ENCODE measurements at regions not wholly inside any gene's neighbourhood (a gene's known extent, or its start where the extent isn't known, plus 50 kb on each side); places are given as distances from the start of the nearest gene placed in this dataset.

GRCh38 chr6:139680819-139681218 is 306.4 kb upstream of the CITED2 start:
- DNase-seq = no peak
- intact Hi-C loops (cut with micrococcal nuclease) = no loop called here
- no peak overlapping the region for H3K27ac ChIP-seq (replicated peaks)

GRCh38 chr6:139679516-139680179 is 305.2 kb upstream of the CITED2 start:
- intact Hi-C loops (cut with micrococcal nuclease) = no loop called here
- H3K27ac ChIP-seq (replicated peaks) = no peak overlapping the region
- no peaks in the 10 kb centered on the region for H3K27me3 ChIP-seq (ENCODE audit: low read depth)
- no peaks in the 10 kb centered on the region for H3K36me3 ChIP-seq
- H3K4me3 ChIP-seq = no peak overlapping the region
- DNase-seq = no peak
- no peak for TF ChIP-seq CTCF (IDR thresholded peaks at IDR 0.05; ENCODE audit: borderline replicate concordance)
- H3K9me3 ChIP-seq (replicated peaks) = no peaks in the 10 kb centered on the region
- peaks cover 9% of the 10 kb centered on the region for H3K4me1 ChIP-seq

More at GRCh38 chr6:139680819-139681218, 306.4 kb upstream of the CITED2 start:
- Histone ChIP-seq H3K4me1 (peaks cover 9% of the 10 kb centered on the region), H3K4me3 (no peak overlapping the region), H3K9me3 (replicated peaks) (no peaks in the 10 kb centered on the region), H3K27me3 (ENCODE audit: low read depth) (no peaks in the 10 kb centered on the region), H3K36me3 (no peaks in the 10 kb centered on the region)
- TF ChIP-seq CTCF (IDR thresholded peaks at IDR 0.05; ENCODE audit: borderline replicate concordance) = no peak

- H3K27ac ChIP-seq (replicated peaks) = no peak overlapping the region
- H3K4me1 ChIP-seq = peaks cover 9% of the 10 kb centered on the region
- no peaks in the 10 kb centered on the region for H3K36me3 ChIP-seq
- DNase-seq = no peak
- no peak for TF ChIP-seq CTCF (IDR thresholded peaks at IDR 0.05; ENCODE audit: borderline replicate concordance)
- H3K4me3 ChIP-seq = no peak overlapping the region
- no peaks in the 10 kb centered on the region for H3K27me3 ChIP-seq (ENCODE audit: low read depth)
- no peaks in the 10 kb centered on the region for H3K9me3 ChIP-seq (replicated peaks)
- intact Hi-C loops (cut with micrococcal nuclease) = no loop called here
These were observed 302.3 kb upstream of the CITED2 start for GRCh38 chr6:139676718-139677117.

- Histone ChIP-seq H3K36me3 (no peaks in the 10 kb centered on the region), H3K27ac (replicated peaks) (no peak overlapping the region), H3K4me1 (no peaks in the 10 kb centered on the region), H3K4me3 (no peak overlapping the region), H3K9me3 (replicated peaks) (peaks cover 57% of the 10 kb centered on the region), H3K27me3 (ENCODE audit: low read depth) (no peaks in the 10 kb centered on the region)
- intact Hi-C loops (cut with micrococcal nuclease) = no loop called here
- TF ChIP-seq CTCF (IDR thresholded peaks at IDR 0.05; ENCODE audit: borderline replicate concordance) = no peak
- no peak for DNase-seq
These were observed 291.8 kb upstream of the CITED2 start for GRCh38 chr6:139666284-139666683.

GRCh38 chr6:139663996-139664395 is 289.5 kb upstream of the CITED2 start:
- intact Hi-C loops (cut with micrococcal nuclease) = no loop called here
- H3K36me3 ChIP-seq = no peaks in the 10 kb centered on the region
- TF ChIP-seq CTCF (IDR thresholded peaks at IDR 0.05; ENCODE audit: borderline replicate concordance) = no peak
- H3K27ac ChIP-seq (replicated peaks) = no peak overlapping the region
- H3K4me3 ChIP-seq = no peak overlapping the region
- H3K9me3 ChIP-seq (replicated peaks) = peaks cover 44% of the 10 kb centered on the region
- no peak for DNase-seq
- no peaks in the 10 kb centered on the region for H3K4me1 ChIP-seq
- no peaks in the 10 kb centered on the region for H3K27me3 ChIP-seq (ENCODE audit: low read depth)
